ENCODE measurements at regions not wholly inside any gene's neighbourhood (a gene's known extent, or its start where the extent isn't known, plus 50 kb on each side); places are given as distances from the start of the nearest gene placed in this dataset.

GRCh38 chr9:108671794-108672193 is 184.0 kb downstream of the ACTL7B start:
- TF ChIP-seq, protein P1, sequence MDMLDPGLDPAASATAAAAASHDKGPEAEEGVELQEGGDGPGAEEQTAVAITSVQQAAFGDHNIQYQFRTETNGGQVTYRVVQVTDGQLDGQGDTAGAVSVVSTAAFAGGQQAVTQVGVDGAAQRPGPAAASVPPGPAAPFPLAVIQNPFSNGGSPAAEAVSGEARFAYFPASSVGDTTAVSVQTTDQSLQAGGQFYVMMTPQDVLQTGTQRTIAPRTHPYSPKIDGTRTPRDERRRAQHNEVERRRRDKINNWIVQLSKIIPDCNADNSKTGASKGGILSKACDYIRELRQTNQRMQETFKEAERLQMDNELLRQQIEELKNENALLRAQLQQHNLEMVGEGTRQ (IDR thresholded peaks at IDR 0.05; ENCODE audit: low read depth, low read length), result no peak
- TF ChIP-seq CTCF (conservative IDR thresholded peaks at IDR 0.05; ENCODE audit: low read depth, low read length) (no peak), BHLHE40 (IDR thresholded peaks at IDR 0.05; ENCODE audit: low read depth, low read length) (no peak), POLR2A (IDR thresholded peaks at IDR 0.05; ENCODE audit: low read depth, low read length) (no peak), FOS (IDR thresholded peaks at IDR 0.05; ENCODE audit: low read depth, low read length) (no peak)
